Thymus (tissue), 11 donors: ENCODE measurements at regions not wholly inside any gene's neighbourhood (a gene's known extent, or its start where the extent isn't known, plus 50 kb on each side); places are given as distances from the start of the nearest gene placed in this dataset.
"Not testable (repeated sequence)": the region's sequence is repeated elsewhere in the genome, so short reads cannot be mapped to it uniquely, and the experiment has no call there.

Experiments used
- DNase-seq, 9 donors: peaks; one replicate each; pipeline ENCODE4 v3.0.0-alpha.2; 2013; ENCODE audit warnings: low spot score in 9 of 9, low read depth in 6 of 9, missing footprints in 1 of 9
- H3K27ac ChIP-seq, 2 donors: one replicate each; pipeline ENCODE4 v1.5.1; 2013; ENCODE audit warnings: control low read depth in 1 of 2, low read depth in 1 of 2, low read length in 1 of 2, mild to moderate bottlenecking in 1 of 2, moderate library complexity in 1 of 2
- H3K27me3 ChIP-seq, 2 donors: one replicate each; pipeline ENCODE4 v1.5.1; 2013; ENCODE audit warnings: low read length in 1 of 2; ENCODE audit not compliant: control insufficient read depth in 2 of 2, insufficient read depth in 1 of 2
- H3K36me3 ChIP-seq, 2 donors: one replicate each; pipeline ENCODE4 v1.5.1; 2013; ENCODE audit warnings: low read length in 1 of 2, mild to moderate bottlenecking in 1 of 2, moderate library complexity in 1 of 2; ENCODE audit not compliant: control insufficient read depth in 2 of 2, insufficient read depth in 2 of 2
- H3K4me1 ChIP-seq, 2 donors: one replicate each; pipeline ENCODE4 v1.5.1; 2013; ENCODE audit warnings: low read length in 2 of 2; ENCODE audit not compliant: control insufficient read depth in 2 of 2, insufficient read depth in 2 of 2
- H3K4me3 ChIP-seq, 2 donors: one replicate each; pipeline ENCODE4 v1.5.1; 2013; ENCODE audit warnings: low read length in 2 of 2, control low read depth in 1 of 2, mild to moderate bottlenecking in 1 of 2
- H3K9me3 ChIP-seq, 2 donors: one replicate each; pipeline ENCODE4 v1.5.1; 2013; ENCODE audit warnings: low read length in 1 of 2, mild to moderate bottlenecking in 1 of 2; ENCODE audit not compliant: control insufficient read depth in 2 of 2, insufficient read depth in 1 of 2
- WGBS: extraction: QIAGEN DNeasy Blood & Tissue Kit; methylation state at CpG from one replicate; pipeline ENCODE4 v1.1.7; 2013; 5-methylcytosine and 5-hydroxymethylcytosine counted together
- donor health status: healthy.

DNA sequence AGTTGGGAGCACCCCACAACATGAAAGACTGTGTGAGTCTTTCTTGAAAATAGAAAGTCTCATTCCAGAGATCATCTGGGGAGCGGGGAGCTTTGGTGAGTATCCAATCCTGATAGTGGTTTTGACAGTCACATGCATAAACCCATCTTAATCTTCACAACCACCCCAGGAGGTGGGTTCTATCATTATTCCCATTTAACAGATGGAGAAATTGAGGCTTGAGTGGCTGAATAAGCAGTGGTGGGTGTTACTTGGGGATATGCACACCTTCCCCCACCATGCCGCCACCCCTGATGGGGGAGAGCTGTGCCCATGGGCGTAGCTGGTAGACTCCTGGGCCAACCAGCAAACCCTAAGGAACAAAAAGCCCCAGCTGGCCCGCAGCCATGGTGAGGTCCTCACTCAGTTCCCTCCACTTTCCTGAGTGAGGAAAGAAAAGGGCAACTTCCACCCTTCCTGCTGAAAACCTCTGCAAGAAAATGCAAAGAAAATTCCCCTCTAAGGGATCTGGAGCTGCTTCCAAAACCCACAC is 99.8 kb downstream of the SNX5 start:
- no peak for DNase-seq
- no peak overlapping the region for H3K4me3 ChIP-seq
- no peaks in the 10 kb centered on the region for H3K9me3 ChIP-seq
- no peak overlapping the region for H3K27ac ChIP-seq
- 97% methylated on average over 4 of the region's 4 CpGs for WGBS
- no peaks in the 10 kb centered on the region for H3K36me3 ChIP-seq
- peaks cover 5 to 12% of the 10 kb centered on the region in 2 donors for H3K4me1 ChIP-seq
- peaks cover 0 to 2% of the 10 kb centered on the region in 2 donors for H3K27me3 ChIP-seq

DNA sequence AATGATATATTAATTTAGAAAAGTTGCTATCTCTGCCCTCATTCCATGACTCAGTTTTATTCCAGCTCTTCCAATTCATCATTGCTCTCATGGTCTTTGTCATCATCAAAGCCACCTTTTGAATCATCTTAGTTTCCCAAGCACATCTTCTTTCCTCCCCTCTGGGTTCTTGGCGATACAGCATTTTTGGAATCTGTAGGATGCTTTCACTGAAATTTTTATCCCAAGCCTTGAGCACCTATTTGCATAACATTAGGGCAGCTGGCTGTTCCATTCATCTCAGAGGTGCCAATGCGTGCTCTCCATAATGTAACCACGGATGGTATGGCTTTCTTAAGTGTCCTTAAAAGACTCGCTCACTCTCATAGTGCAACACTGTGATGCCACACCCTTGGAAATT is 100.4 kb downstream of the SNX5 start:
- Histone ChIP-seq H3K4me1 (peaks cover 5 to 10% of the 10 kb centered on the region in 2 donors), H3K27me3 (peaks cover 0 to 2% of the 10 kb centered on the region in 2 donors), H3K27ac (no peak overlapping the region), H3K4me3 (no peak overlapping the region), H3K36me3 (no peaks in the 10 kb centered on the region), H3K9me3 (no peaks in the 10 kb centered on the region)
- 98% methylated on average over 4 of the region's 4 CpGs for WGBS
- DNase-seq = no peak

DNA sequence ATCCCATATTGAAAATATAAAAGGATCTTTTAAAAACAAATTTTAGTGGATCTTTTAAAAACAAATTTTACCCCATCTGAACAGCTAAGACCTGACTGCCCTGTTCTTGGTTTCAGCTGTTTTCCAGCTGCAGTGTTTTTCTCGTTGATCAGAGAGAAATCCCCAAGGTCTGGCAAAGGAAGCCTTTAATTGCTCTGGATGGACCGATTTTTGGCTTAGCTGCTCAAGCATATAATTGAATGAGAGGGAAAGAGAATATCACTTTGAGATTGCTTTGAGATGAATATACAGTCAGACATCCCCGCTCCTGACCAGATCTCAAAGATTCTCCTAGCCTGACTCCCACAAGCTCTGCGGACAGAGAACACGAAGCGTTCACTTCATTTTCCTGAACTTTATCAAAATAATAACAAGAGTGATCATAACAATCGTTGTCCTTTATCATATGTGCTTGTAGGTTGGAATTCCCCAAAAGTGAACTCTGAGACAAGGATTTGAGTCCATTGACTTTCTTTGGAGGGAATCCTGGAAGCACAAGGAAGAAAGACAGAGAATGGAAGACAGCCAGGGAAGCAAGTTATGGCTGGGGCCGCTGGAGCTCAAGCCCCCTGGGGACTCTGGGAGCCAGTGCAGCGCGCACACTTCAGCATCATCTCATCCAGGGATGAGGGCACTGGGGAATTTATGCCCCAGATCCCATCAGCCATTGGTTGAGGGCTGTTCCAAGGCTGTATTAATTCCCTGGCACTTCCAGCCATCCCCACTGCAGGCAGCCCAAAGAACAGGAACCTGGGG is 101.3 kb downstream of the SNX5 start:
- Histone ChIP-seq H3K36me3 (no peaks in the 10 kb centered on the region), H3K27me3 (peaks cover 0 to 2% of the 10 kb centered on the region in 2 donors), H3K27ac (no peak overlapping the region), H3K9me3 (no peaks in the 10 kb centered on the region), H3K4me1 (peaks cover 5 to 9% of the 10 kb centered on the region in 2 donors), H3K4me3 (no peak overlapping the region)
- no peak for DNase-seq
- 93% methylated on average over 10 of the region's 10 CpGs for WGBS

DNA sequence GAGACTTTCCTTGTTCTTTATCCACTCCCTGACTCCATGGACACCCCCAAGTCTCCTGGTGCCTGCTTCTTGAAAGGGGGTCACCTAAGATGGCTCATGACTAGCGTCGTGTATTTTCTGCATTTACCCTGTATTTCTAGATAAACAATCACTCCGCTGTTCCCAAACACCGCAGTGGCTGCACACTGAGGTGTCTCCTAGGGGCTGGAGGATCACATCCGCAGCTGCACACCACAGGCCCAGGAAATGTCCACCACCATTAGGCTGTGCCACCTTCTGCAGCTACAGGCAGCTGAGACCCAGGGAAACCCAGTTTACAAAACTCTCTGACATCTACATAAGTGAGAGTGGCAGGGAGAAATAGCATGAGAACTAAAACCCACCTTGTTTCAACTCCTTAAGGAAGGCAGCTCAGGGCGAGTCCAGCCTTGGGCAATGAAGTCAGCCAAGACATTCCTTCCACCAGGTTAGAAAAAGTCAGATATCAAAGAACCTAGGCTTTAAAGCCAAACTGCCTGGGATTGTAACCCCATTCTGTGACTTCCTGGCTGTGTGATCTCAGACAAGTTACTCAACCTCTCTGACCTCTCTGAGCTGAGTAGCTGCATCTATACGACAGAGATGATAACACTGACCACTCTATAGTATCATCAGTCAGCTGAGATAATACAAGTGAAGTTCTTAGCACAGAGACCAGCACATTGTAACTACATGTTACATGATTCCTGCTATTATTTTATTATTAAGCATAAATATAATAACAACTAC is 102.2 kb downstream of the SNX5 start:
- no peaks in the 10 kb centered on the region for H3K9me3 ChIP-seq
- peaks cover 0 to under 1% of the 10 kb centered on the region in 2 donors for H3K4me1 ChIP-seq
- WGBS = 94% methylated on average over 7 of the region's 7 CpGs
- no peaks in the 10 kb centered on the region for H3K36me3 ChIP-seq
- peaks cover 0 to 2% of the 10 kb centered on the region in 2 donors for H3K27me3 ChIP-seq
- H3K27ac ChIP-seq = no peak overlapping the region
- no peak for DNase-seq
- no peak overlapping the region for H3K4me3 ChIP-seq

GRCh38 chr20:17863577-17864292 is 104.9 kb downstream of the SNX5 start:
- DNase-seq = no peak
- H3K4me1 ChIP-seq = peaks cover 5 to 18% of the 10 kb centered on the region in 2 donors
- WGBS = 95% methylated on average over 11 of the region's 11 CpGs
- no peak overlapping the region for H3K4me3 ChIP-seq
- no peak overlapping the region for H3K27ac ChIP-seq
- H3K36me3 ChIP-seq = no peaks in the 10 kb centered on the region
- H3K27me3 ChIP-seq = no peaks in the 10 kb centered on the region
- no peaks in the 10 kb centered on the region for H3K9me3 ChIP-seq

GRCh38 chr20:17863209-17863576 is 105.4 kb downstream of the SNX5 start:
- no peaks in the 10 kb centered on the region for H3K27me3 ChIP-seq
- H3K4me3 ChIP-seq = no peak overlapping the region

GRCh38 chr20:17862171-17862570 is 106.4 kb downstream of the SNX5 start:
- Histone ChIP-seq H3K4me1 (peaks cover 5 to 18% of the 10 kb centered on the region in 2 donors), H3K9me3 (no peaks in the 10 kb centered on the region), H3K4me3 (no peak overlapping the region), H3K27ac (no peak overlapping the region), H3K36me3 (no peaks in the 10 kb centered on the region), H3K27me3 (no peaks in the 10 kb centered on the region)
- WGBS = 91% methylated on average over 1 of the region's 1 CpG
- DNase-seq = no peak

More at GRCh38 chr20:17863209-17863576, 105.4 kb downstream of the SNX5 start:
- peaks cover 5 to 18% of the 10 kb centered on the region in 2 donors for H3K4me1 ChIP-seq
- DNase-seq = no peak
- H3K9me3 ChIP-seq = no peaks in the 10 kb centered on the region
- H3K27ac ChIP-seq = no peak overlapping the region
- 94% methylated on average over 4 of the region's 4 CpGs for WGBS
- H3K36me3 ChIP-seq = no peaks in the 10 kb centered on the region

DNA sequence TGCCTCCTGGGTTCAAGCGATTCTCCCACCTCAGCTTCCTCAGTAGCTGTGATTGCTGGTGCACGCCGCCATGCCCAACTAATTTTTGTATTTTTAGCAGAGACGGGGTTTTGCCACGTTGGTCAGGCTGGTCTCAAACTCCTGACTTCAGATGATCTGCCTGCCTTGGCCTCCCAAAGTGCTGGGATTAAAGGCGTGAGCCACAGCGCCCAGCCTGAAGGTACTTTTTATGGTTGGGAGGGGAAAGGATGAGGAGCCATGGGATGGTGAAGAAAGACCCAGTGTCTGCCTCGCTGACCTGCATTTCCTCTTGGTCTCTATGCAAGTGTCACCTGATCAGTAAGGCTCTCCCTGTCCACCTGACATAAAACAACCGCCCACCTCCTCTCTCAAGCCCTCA is 107.0 kb downstream of the SNX5 start:
- 96% methylated on average over 9 of the region's 9 CpGs for WGBS
- not testable (repeated sequence) for DNase-seq, H3K27me3 ChIP-seq, H3K36me3 ChIP-seq, H3K27ac ChIP-seq, H3K9me3 ChIP-seq, H3K4me3 ChIP-seq
- H3K4me1 ChIP-seq = peaks cover 5 to 23% of the 10 kb centered on the region in 2 donors
